ENCODE measurements at regions not wholly inside any gene's neighbourhood (a gene's known extent, or its start where the extent isn't known, plus 50 kb on each side); places are given as distances from the start of the nearest gene placed in this dataset.

GRCh38 chr5:39525271-39525670 lies 100.5 kb upstream of the DAB2 start:
- DNase-seq, result no peak

- no peak for DNase-seq
These were observed 99.0 kb upstream of the DAB2 start for GRCh38 chr5:39523821-39524220.

GRCh38 chr5:39521940-39522590 lies 97.3 kb upstream of the DAB2 start:
- no peak for DNase-seq

GRCh38 chr5:39521098-39521860 lies 96.5 kb upstream of the DAB2 start:
- no peak for DNase-seq

- DNase-seq, result peak; percentile 81
These were observed 95.4 kb upstream of the DAB2 start for GRCh38 chr5:39520232-39520572.

- no peak for DNase-seq
These were observed 94.9 kb upstream of the DAB2 start for GRCh38 chr5:39519566-39520231.

GRCh38 chr5:39519079-39519478 lies 94.3 kb upstream of the DAB2 start:
- no peak for DNase-seq

GRCh38 chr5:39518516-39518915 lies 93.7 kb upstream of the DAB2 start:
- DNase-seq, result no peak

GRCh38 chr5:39517800-39518199 lies 93.0 kb upstream of the DAB2 start:
- no peak for DNase-seq

- no peak for DNase-seq
These were observed 91.1 kb upstream of the DAB2 start for GRCh38 chr5:39515881-39516280.

GRCh38 chr5:39513236-39513635 lies 88.5 kb upstream of the DAB2 start:
- DNase-seq, result no peak

- DNase-seq, result no peak
These were observed 81.4 kb upstream of the DAB2 start for GRCh38 chr5:39506211-39506610.

- DNase-seq, result no peak
These were observed 81.0 kb upstream of the DAB2 start for GRCh38 chr5:39505791-39506190.

GRCh38 chr5:39505363-39505762 lies 80.6 kb upstream of the DAB2 start:
- DNase-seq, result no peak

GRCh38 chr5:39503155-39503554 lies 78.4 kb upstream of the DAB2 start:
- no peak for DNase-seq

GRCh38 chr5:39502704-39503103 lies 77.9 kb upstream of the DAB2 start:
- DNase-seq, result no peak

- peak; percentile 68 for DNase-seq
These were observed 76.6 kb upstream of the DAB2 start for GRCh38 chr5:39501397-39501796.

GRCh38 chr5:39500551-39501175 lies 75.9 kb upstream of the DAB2 start:
- no peak for DNase-seq

GRCh38 chr5:39498278-39498952 lies 73.6 kb upstream of the DAB2 start:
- no peak for DNase-seq

GRCh38 chr5:39497322-39497721 lies 72.5 kb upstream of the DAB2 start:
- no peak for DNase-seq

GRCh38 chr5:39495227-39495626 lies 70.4 kb upstream of the DAB2 start:
- DNase-seq, result no peak

- no peak for DNase-seq
These were observed 69.8 kb upstream of the DAB2 start for GRCh38 chr5:39494534-39494933.

- DNase-seq, result no peak
These were observed 69.3 kb upstream of the DAB2 start for GRCh38 chr5:39494107-39494510.

Data from SHP77 treated with DMSO at 0.1 percent for 48 hours (cell line).